ENCODE measurements at regions not wholly inside any gene's neighbourhood (a gene's known extent, or its start where the extent isn't known, plus 50 kb on each side); places are given as distances from the start of the nearest gene placed in this dataset.

GRCh38 chr7:45494885-45495284 is 79.3 kb upstream of the ADCY1 start:
- no peak overlapping the region for H3K27ac ChIP-seq
- no peaks in the 10 kb centered on the region for H3K36me3 ChIP-seq
- intact Hi-C loops (cut with DNase I), result no loop called here
- H3K9me3 ChIP-seq, result no peaks in the 10 kb centered on the region
- TF ChIP-seq CTCF (IDR thresholded peaks at IDR 0.05), result no peak
- DNase-seq, result no peak
- H3K4me1 ChIP-seq, result no peaks in the 10 kb centered on the region
- no peak overlapping the region for H3K4me3 ChIP-seq
- WGBS, 2 donors, result 40 to 53% methylated on average over 7 of the region's 7 CpGs
- peaks cover 0 to 3% (median 0%) of the 10 kb centered on the region in 4 donors for H3K27me3 ChIP-seq
- ATAC-seq, result no peak
- FAIRE-seq, result no peak

GRCh38 chr7:45495618-45496017 is 78.5 kb upstream of the ADCY1 start:
- intact Hi-C loops (cut with DNase I), result no loop called here
- Histone ChIP-seq H3K36me3 (no peaks in the 10 kb centered on the region), H3K4me1 (no peaks in the 10 kb centered on the region), H3K4me3 (no peak overlapping the region), H3K27ac (no peak overlapping the region), H3K9me3 (no peaks in the 10 kb centered on the region), H3K27me3 (peaks cover 0 to 3% (median 0%) of the 10 kb centered on the region in 4 donors)
- TF ChIP-seq CTCF (IDR thresholded peaks at IDR 0.05), result no peak
- ATAC-seq (no peak), FAIRE-seq (no peak), DNase-seq (no peak)
- 73 to 82% methylated on average over 3 of the region's 3 CpGs for WGBS, 2 donors

- no peaks in the 10 kb centered on the region for H3K36me3 ChIP-seq
- FAIRE-seq (no peak), ATAC-seq (no peak), DNase-seq (no peak)
- 56 to 61% methylated on average over 2 of the region's 2 CpGs for WGBS, 2 donors
- TF ChIP-seq CTCF (IDR thresholded peaks at IDR 0.05), result no peak
- H3K4me3 ChIP-seq, result no peak overlapping the region
- H3K27ac ChIP-seq, result no peak overlapping the region
- intact Hi-C loops (cut with DNase I), result no loop called here
- no peaks in the 10 kb centered on the region for H3K4me1 ChIP-seq
- H3K27me3 ChIP-seq, result peaks cover 0 to 3% (median 0%) of the 10 kb centered on the region in 4 donors
- no peaks in the 10 kb centered on the region for H3K9me3 ChIP-seq
Measured at GRCh38 chr7:45500257-45500656, 73.9 kb upstream of the ADCY1 start.

GRCh38 chr7:45501791-45502190 is 72.4 kb upstream of the ADCY1 start:
- Histone ChIP-seq H3K9me3 (no peaks in the 10 kb centered on the region), H3K4me1 (no peaks in the 10 kb centered on the region), H3K36me3 (no peaks in the 10 kb centered on the region), H3K4me3 (no peak overlapping the region), H3K27me3 (no peaks in the 10 kb centered on the region), H3K27ac (no peak overlapping the region)
- intact Hi-C loops (cut with DNase I), result no loop called here
- no peak for TF ChIP-seq CTCF (IDR thresholded peaks at IDR 0.05)
- ATAC-seq, result no peak
- DNase-seq, result no peak
- 31 to 52% methylated on average over 2 of the region's 2 CpGs for WGBS, 2 donors
- no peak for FAIRE-seq

GRCh38 chr7:45506059-45506458 is 68.1 kb upstream of the ADCY1 start:
- 62 to 71% methylated on average over 1 of the region's 1 CpG for WGBS, 2 donors
- no peak overlapping the region for H3K27ac ChIP-seq
- intact Hi-C loops (cut with DNase I), result no loop called here
- H3K9me3 ChIP-seq, result no peaks in the 10 kb centered on the region
- no peaks in the 10 kb centered on the region for H3K27me3 ChIP-seq
- no peaks in the 10 kb centered on the region for H3K36me3 ChIP-seq
- ATAC-seq, result no peak
- TF ChIP-seq CTCF (IDR thresholded peaks at IDR 0.05), result no peak
- no peak for DNase-seq
- H3K4me3 ChIP-seq, result no peak overlapping the region
- H3K4me1 ChIP-seq, result no peaks in the 10 kb centered on the region
- FAIRE-seq, result no peak
